AG20443 (cell line): ENCODE measurements at regions not wholly inside any gene's neighbourhood (a gene's known extent, or its start where the extent isn't known, plus 50 kb on each side); places are given as distances from the start of the nearest gene placed in this dataset.

Source experiments
- DNase-seq: peaks from one replicate; pipeline ENCODE4 v3.0.0; 2012; ENCODE audit warnings: low spot score, mixed read lengths

GRCh38 chr21:26224366-26224765, 53.8 kb upstream of the APP start:
- DNase-seq, result no peak
